Neural progenitor cell (in vitro differentiated cells): ENCODE measurements at regions not wholly inside any gene's neighbourhood (a gene's known extent, or its start where the extent isn't known, plus 50 kb on each side); places are given as distances from the start of the nearest gene placed in this dataset.

Source experiments
- DNase-seq: peaks from one replicate; pipeline ENCODE4 v3.0.0-alpha.2; 2016; ENCODE audit warnings: low spot score
- H2AFZ ChIP-seq: fragments of 200-600 bp; sonication (generic); replicated peaks from 2 replicates; pipeline ENCODE4 v1.6.1; 2016; ENCODE audit warnings: antibody characterized with exemption
- H3F3A ChIP-seq: fragments of 200-600 bp; sonication (generic); 2 replicates; pipeline ENCODE4 v1.6.1; 2016; ENCODE audit warnings: antibody characterized with exemption, low read depth
- H3K27ac ChIP-seq: fragments of 200-600 bp; sonication (generic); 2 replicates; pipeline ENCODE4 v1.5.1; 2016; ENCODE audit warnings: mild to moderate bottlenecking
- H3K27me3 ChIP-seq: fragments of 200-600 bp; sonication (generic); 2 replicates; pipeline ENCODE4 v1.6.1; 2016; ENCODE audit warnings: mild to moderate bottlenecking, moderate library complexity
- H3K36me3 ChIP-seq: fragments of 200-600 bp; sonication (generic); 2 replicates; pipeline ENCODE4 v1.5.1; 2016
- H3K4me1 ChIP-seq: fragments of 200-600 bp; sonication (generic); 2 replicates; pipeline ENCODE4 v1.6.1; 2016; ENCODE audit warnings: mixed run types
- H3K4me2 ChIP-seq: fragments of 200-600 bp; sonication (generic); 2 replicates; pipeline ENCODE4 v1.6.1; 2016
- H3K4me3 ChIP-seq: fragments of 200-600 bp; sonication (generic); 2 replicates; pipeline ENCODE4 v1.5.1; 2016
- H3K79me2 ChIP-seq: fragments of 200-600 bp; sonication (generic); 2 replicates; pipeline ENCODE4 v1.6.1; 2016; ENCODE audit warnings: low read depth
- H3K9ac ChIP-seq: fragments of 200-600 bp; sonication (generic); 2 replicates; pipeline ENCODE4 v1.6.1; 2016
- H3K9me3 ChIP-seq: fragments of 200-600 bp; sonication (generic); 2 replicates; pipeline ENCODE4 v1.5.1; 2016; ENCODE audit warnings: low read depth
- H4K20me1 ChIP-seq: fragments of 200-600 bp; sonication (generic); 2 replicates; pipeline ENCODE4 v1.6.1; 2016; ENCODE audit warnings: low read depth
- H3K27ac Mint-ChIP-seq: 3 replicates; pipeline ENCODE4 v1.8.0; 2021; ENCODE audit warnings: mixed read lengths
- H3K27me3 Mint-ChIP-seq: 2 replicates; pipeline ENCODE4 v1.8.0; 2022; ENCODE audit warnings: low read depth, mild to moderate bottlenecking, inconsistent platforms, moderate library complexity, mixed read lengths; ENCODE audit not compliant: insufficient read depth
- H3K36me3 Mint-ChIP-seq: 3 replicates; pipeline ENCODE4 v1.8.0; 2021; ENCODE audit warnings: mixed read lengths
- H3K4me1 Mint-ChIP-seq: 3 replicates; pipeline ENCODE4 v1.8.0; 2021; ENCODE audit warnings: mixed read lengths
- H3K4me3 Mint-ChIP-seq: 3 replicates; pipeline ENCODE4 v1.8.0; 2021; ENCODE audit warnings: mild to moderate bottlenecking, moderate library complexity, mixed read lengths
- H3K9me3 Mint-ChIP-seq: 3 replicates; pipeline ENCODE4 v1.8.0; 2020; ENCODE audit warnings: mixed read lengths
- EZH2 ChIP-seq: fragments of 200-600 bp; sonication (generic); IDR thresholded peaks from 2 replicates; pipeline ENCODE4 v1.6.1; 2017; ENCODE audit warnings: antibody characterized with exemption, mild to moderate bottlenecking, moderate library complexity
- EZH2phosphoT487 ChIP-seq: fragments of 200-600 bp; sonication (generic); IDR thresholded peaks from 2 replicates; pipeline ENCODE4 v1.6.1; 2017; ENCODE audit warnings: antibody characterized with exemption
- TF ChIP-seq, protein P1 (sequence below): fragments of 200-600 bp; sonication (generic); IDR thresholded peaks from 2 replicates; pipeline ENCODE4 v1.5.1; 2017; ENCODE audit warnings: antibody characterized with exemption, mild to moderate bottlenecking

DNA sequence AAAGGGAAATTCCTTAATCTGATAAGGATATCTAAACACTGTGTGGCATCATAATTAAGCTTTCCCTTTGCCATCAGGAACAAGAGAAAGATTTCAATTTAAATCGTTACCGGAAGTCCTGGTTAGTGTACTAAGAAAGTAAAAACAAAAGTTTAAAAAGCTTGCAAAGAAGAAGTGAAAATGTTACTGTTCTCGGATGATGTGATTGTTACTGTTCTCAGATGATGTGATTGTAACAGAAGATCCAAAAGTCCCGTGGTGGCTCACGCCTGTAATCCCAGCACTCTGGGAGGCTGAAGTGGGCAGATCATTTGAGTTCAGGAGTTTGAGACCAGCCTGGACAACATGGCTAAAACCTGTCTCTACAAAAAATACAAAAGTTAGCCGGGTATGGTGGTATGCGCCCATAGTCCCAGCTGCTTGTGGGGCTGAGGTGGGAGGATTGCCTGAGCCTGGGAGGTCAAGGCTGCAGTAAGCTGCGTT, 62.5 kb downstream of the RGS12 start:
- Histone ChIP-seq H3K4me3 (no peak overlapping the region), H2AFZ (no peak overlapping the region), H3K79me2 (no peaks in the 10 kb centered on the region), H3K9ac (no peak overlapping the region), H3K27me3 (no peaks in the 10 kb centered on the region), H3K4me1 (no peaks in the 10 kb centered on the region), H3K4me2 (no peak overlapping the region), H3K27ac (no peak overlapping the region), H3K36me3 (no peaks in the 10 kb centered on the region), H4K20me1 (no peaks in the 10 kb centered on the region), H3K9me3 (no peaks in the 10 kb centered on the region), H3F3A (peaks cover 6% of the 10 kb centered on the region)
- Mint-ChIP-seq H3K36me3 (peaks cover 44% of the 10 kb centered on the region), H3K9me3 (peaks cover 32% of the 10 kb centered on the region), H3K27me3 (no peaks in the 10 kb centered on the region), H3K27ac (no peak overlapping the region), H3K4me1 (no peaks in the 10 kb centered on the region), H3K4me3 (no peak overlapping the region)
- DNase-seq = no peak
- TF ChIP-seq EZH2phosphoT487 = no peak
- TF ChIP-seq, protein P1, sequence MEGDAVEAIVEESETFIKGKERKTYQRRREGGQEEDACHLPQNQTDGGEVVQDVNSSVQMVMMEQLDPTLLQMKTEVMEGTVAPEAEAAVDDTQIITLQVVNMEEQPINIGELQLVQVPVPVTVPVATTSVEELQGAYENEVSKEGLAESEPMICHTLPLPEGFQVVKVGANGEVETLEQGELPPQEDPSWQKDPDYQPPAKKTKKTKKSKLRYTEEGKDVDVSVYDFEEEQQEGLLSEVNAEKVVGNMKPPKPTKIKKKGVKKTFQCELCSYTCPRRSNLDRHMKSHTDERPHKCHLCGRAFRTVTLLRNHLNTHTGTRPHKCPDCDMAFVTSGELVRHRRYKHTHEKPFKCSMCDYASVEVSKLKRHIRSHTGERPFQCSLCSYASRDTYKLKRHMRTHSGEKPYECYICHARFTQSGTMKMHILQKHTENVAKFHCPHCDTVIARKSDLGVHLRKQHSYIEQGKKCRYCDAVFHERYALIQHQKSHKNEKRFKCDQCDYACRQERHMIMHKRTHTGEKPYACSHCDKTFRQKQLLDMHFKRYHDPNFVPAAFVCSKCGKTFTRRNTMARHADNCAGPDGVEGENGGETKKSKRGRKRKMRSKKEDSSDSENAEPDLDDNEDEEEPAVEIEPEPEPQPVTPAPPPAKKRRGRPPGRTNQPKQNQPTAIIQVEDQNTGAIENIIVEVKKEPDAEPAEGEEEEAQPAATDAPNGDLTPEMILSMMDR = no peak
- TF ChIP-seq EZH2 = no peak

DNA sequence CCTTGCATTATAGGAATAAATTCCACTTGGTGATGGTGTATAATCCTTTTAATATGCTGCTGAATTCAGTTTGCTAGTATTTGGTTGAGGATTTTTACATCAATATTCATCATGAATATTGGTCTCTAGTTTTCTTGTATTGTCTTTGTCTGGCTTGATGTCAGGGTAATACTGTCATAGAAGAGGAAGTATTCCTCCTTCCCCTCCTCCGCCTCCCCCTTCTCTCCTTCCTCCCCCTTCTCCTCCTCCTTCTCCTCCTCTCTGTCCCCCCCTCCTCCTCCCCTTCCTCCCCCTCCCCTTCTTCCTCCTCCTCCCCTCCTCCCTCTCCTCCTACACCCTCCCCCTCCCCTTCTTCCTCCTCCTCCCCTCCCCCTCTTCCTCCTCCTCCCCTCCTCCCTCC, 65.8 kb downstream of the RGS12 start:
- no peaks in the 10 kb centered on the region for H3K36me3 ChIP-seq
- peaks cover 3% of the 10 kb centered on the region for H4K20me1 ChIP-seq
- H3K9me3 Mint-ChIP-seq = peaks cover 27% of the 10 kb centered on the region
- TF ChIP-seq EZH2 (no peak), EZH2phosphoT487 (no peak)
- TF ChIP-seq, protein P1 = no peak
- H3K27me3 Mint-ChIP-seq = peaks cover 6% of the 10 kb centered on the region
- no peaks in the 10 kb centered on the region for H3K27me3 ChIP-seq
- peaks cover 6% of the 10 kb centered on the region for H3K79me2 ChIP-seq
- H3K4me2 ChIP-seq = no peak overlapping the region
- H2AFZ ChIP-seq = no peak overlapping the region
- H3K4me3 ChIP-seq = no peak overlapping the region
- H3K27ac ChIP-seq = no peak overlapping the region
- H3K27ac Mint-ChIP-seq = no peak overlapping the region
- no peak for DNase-seq
- H3K4me3 Mint-ChIP-seq = no peak overlapping the region
- no peak overlapping the region for H3K9ac ChIP-seq
- H3F3A ChIP-seq = peaks cover 6% of the 10 kb centered on the region
- peaks cover 16% of the 10 kb centered on the region for H3K4me1 Mint-ChIP-seq
- peaks cover 28% of the 10 kb centered on the region for H3K36me3 Mint-ChIP-seq
- no peaks in the 10 kb centered on the region for H3K4me1 ChIP-seq
- no peaks in the 10 kb centered on the region for H3K9me3 ChIP-seq

DNA sequence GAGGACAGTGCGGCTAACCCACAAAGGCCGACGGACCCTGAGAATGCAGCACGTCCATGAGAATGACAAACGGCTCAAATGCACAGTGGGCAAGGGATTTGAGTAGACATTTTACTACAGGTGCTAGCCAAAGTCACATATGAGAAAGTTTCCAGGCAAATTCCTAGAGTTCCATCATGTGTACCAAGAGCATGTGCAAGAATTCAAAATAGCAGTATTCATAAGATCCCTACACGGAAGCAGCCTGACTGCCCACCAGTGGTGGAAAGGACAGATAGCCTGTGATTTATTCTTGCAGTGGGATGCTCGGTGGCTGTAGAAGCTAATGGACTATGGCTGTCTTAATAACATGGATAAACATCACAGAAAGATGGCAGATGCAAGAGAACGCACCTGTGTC, 68.0 kb downstream of the RGS12 start:
- peaks cover 17% of the 10 kb centered on the region for H3K36me3 Mint-ChIP-seq
- H3K9me3 ChIP-seq = no peaks in the 10 kb centered on the region
- peaks cover 21% of the 10 kb centered on the region for H3K9me3 Mint-ChIP-seq
- H2AFZ ChIP-seq = no peak overlapping the region
- peaks cover 23% of the 10 kb centered on the region for H3K4me1 Mint-ChIP-seq
- no peak overlapping the region for H3K27ac ChIP-seq
- peaks cover 6% of the 10 kb centered on the region for H3F3A ChIP-seq
- H3K27me3 ChIP-seq = no peaks in the 10 kb centered on the region
- no peak for DNase-seq
- peaks cover 8% of the 10 kb centered on the region for H3K27me3 Mint-ChIP-seq
- peak overlapping the region; percentile 42 for H3K27ac Mint-ChIP-seq
- TF ChIP-seq EZH2 = no peak
- no peak for TF ChIP-seq EZH2phosphoT487
- TF ChIP-seq, protein P1 = no peak
- H3K4me3 Mint-ChIP-seq = no peak overlapping the region
- H3K79me2 ChIP-seq = peaks cover 6% of the 10 kb centered on the region
- H4K20me1 ChIP-seq = peaks cover 12% of the 10 kb centered on the region
- no peak overlapping the region for H3K9ac ChIP-seq
- no peaks in the 10 kb centered on the region for H3K4me1 ChIP-seq
- no peak overlapping the region for H3K4me3 ChIP-seq
- H3K4me2 ChIP-seq = no peak overlapping the region
- no peaks in the 10 kb centered on the region for H3K36me3 ChIP-seq
